ENCODE measurements at regions not wholly inside any gene's neighbourhood (a gene's known extent, or its start where the extent isn't known, plus 50 kb on each side); places are given as distances from the start of the nearest gene placed in this dataset.

- no peak overlapping the region for H2AFZ ChIP-seq (ENCODE audit: low read length)
- H2BK12ac ChIP-seq (ENCODE audit: low read depth, low read length): no peak overlapping the region
- H3K27ac ChIP-seq (ENCODE audit: low read depth, low read length): no peak overlapping the region
- ChIA-PET POLR2A (ENCODE audit: partially characterized antibody) (no interaction called here), CTCF (ENCODE audit: partially characterized antibody) (no interaction called here)
- no peaks in the 10 kb centered on the region for H3K79me1 ChIP-seq (ENCODE audit: low read depth, low read length)
- H3K36me3 ChIP-seq (ENCODE audit: control insufficient read depth in 2 of 4, insufficient read depth in 4 of 4, low read length in 3 of 4): no peaks in the 10 kb centered on the region
- H4K8ac ChIP-seq (ENCODE audit: extremely low read depth, insufficient read depth, low read length): no peak overlapping the region
- no peaks in the 10 kb centered on the region for H4K20me1 ChIP-seq (replicated peaks in 1 of 2; ENCODE audit: control insufficient read depth in 1 of 2, insufficient read depth in 2 of 2, low read length in 2 of 2)
- H3K23ac ChIP-seq (ENCODE audit: insufficient read length): no peak overlapping the region
- H2AK5ac ChIP-seq (ENCODE audit: low read depth, low read length): no peak overlapping the region
- DNase-seq (ENCODE audit: low read depth in 1 of 2, low spot score in 2 of 2) (no peak), FAIRE-seq (no peak)
- H3K4me2 ChIP-seq (ENCODE audit: insufficient read depth in 1 of 2, low read depth in 2 of 2, low read length in 2 of 2): no peak overlapping the region
- H2BK120ac ChIP-seq (replicated peaks; ENCODE audit: low read depth, low read length): no peak overlapping the region
- no peak overlapping the region for H2BK15ac ChIP-seq (ENCODE audit: low read length)
- no peak overlapping the region for H3K56ac ChIP-seq (replicated peaks; ENCODE audit: insufficient read length, low read depth, low read length)
- no peak overlapping the region for H3K4ac ChIP-seq (replicated peaks; ENCODE audit: insufficient read length, low read depth, low read length)
- H3K4me1 ChIP-seq (replicated peaks in 1 of 4; ENCODE audit: control insufficient read depth in 3 of 4, insufficient read depth in 4 of 4, low read length in 3 of 4): no peaks in the 10 kb centered on the region
- H4K5ac ChIP-seq (ENCODE audit: insufficient read length, low read depth, low read length): no peak overlapping the region
- no peaks in the 10 kb centered on the region for H3K23me2 ChIP-seq (ENCODE audit: low read depth, low read length)
- no peak overlapping the region for H2BK20ac ChIP-seq (ENCODE audit: low read length)
- H3K4me3 ChIP-seq (ENCODE audit: extremely low read depth in 1 of 4, insufficient read depth in 2 of 4, low read depth in 3 of 4, low read length in 4 of 4): no peak overlapping the region
- no peak overlapping the region for H3K9ac ChIP-seq (replicated peaks in 1 of 4; ENCODE audit: extremely low read depth in 1 of 4, low read depth in 3 of 4, low read length in 3 of 4)
- TF ChIP-seq TCF12 (IDR thresholded peaks at IDR 0.05; ENCODE audit: low read depth, low read length) (no peak), SRF (IDR thresholded peaks at IDR 0.05; ENCODE audit: low read depth, low read length) (no peak), RXRA (IDR thresholded peaks at IDR 0.05; ENCODE audit: insufficient read depth, low read depth, low read length) (no peak), BRCA1 (IDR thresholded peaks at IDR 0.05; ENCODE audit: low read depth, low read length) (no peak), ZNF274 (IDR thresholded peaks at IDR 0.05; ENCODE audit: borderline replicate concordance, extremely low read depth, low read length) (no peak), KDM5A (IDR thresholded peaks at IDR 0.05; ENCODE audit: low read length) (no peak), NANOG (IDR thresholded peaks at IDR 0.05; ENCODE audit: insufficient read depth, low read depth, low read length, poor library complexity, severe bottlenecking) (no peak)
- no peak overlapping the region for H3K14ac ChIP-seq (ENCODE audit: insufficient read length)
- no peaks in the 10 kb centered on the region for H3K79me2 ChIP-seq (ENCODE audit: control insufficient read depth in 1 of 2, insufficient read depth in 2 of 2, low read length in 2 of 2)
- WGBS, 2 experiments (ENCODE audit: extremely low coverage in 1 of 2, insufficient coverage in 1 of 2, insufficient read length in 1 of 2, insufficient replicate concordance in 2 of 2, low coverage in 1 of 2, low lambda C conversion rate in 2 of 2, missing lambda C conversion rate in 1 of 2): 91% methylated on average over 6 of the region's 6 CpGs; no CpG with 5 or more reads in 1 of the 2 experiments
- H3K18ac ChIP-seq (ENCODE audit: extremely low read depth, low read length): no peak overlapping the region
- H3K27me3 ChIP-seq (replicated peaks in 1 of 4; ENCODE audit: control insufficient read depth in 3 of 4, extremely low read depth in 1 of 4, insufficient read depth in 3 of 4, low read length in 3 of 4): no peaks in the 10 kb centered on the region
- H3K9me3 ChIP-seq (ENCODE audit: insufficient read depth in 2 of 2, low read depth in 1 of 2, low read length in 1 of 2): no peaks in the 10 kb centered on the region; a peak in 1 of 4 replicates
- H2BK5ac ChIP-seq (ENCODE audit: low read depth, low read length): no peak overlapping the region
- H4K91ac ChIP-seq (replicated peaks; ENCODE audit: insufficient read length, low read length): no peak overlapping the region
These were observed 650.9 kb downstream of the KCNJ2 start for GRCh38 chr17:70820276-70820675.
